GM19395 (cell line): ENCODE measurements at regions not wholly inside any gene's neighbourhood (a gene's known extent, or its start where the extent isn't known, plus 50 kb on each side); places are given as distances from the start of the nearest gene placed in this dataset.

Experiments
- ATAC-seq: cut with Tn5 transposase; IDR thresholded peaks from one replicate; pipeline ENCODE4 v1.9.1; 2021; ENCODE audit warnings: mild to moderate bottlenecking, moderate library complexity; ENCODE audit not compliant: unreplicated experiment

DNA sequence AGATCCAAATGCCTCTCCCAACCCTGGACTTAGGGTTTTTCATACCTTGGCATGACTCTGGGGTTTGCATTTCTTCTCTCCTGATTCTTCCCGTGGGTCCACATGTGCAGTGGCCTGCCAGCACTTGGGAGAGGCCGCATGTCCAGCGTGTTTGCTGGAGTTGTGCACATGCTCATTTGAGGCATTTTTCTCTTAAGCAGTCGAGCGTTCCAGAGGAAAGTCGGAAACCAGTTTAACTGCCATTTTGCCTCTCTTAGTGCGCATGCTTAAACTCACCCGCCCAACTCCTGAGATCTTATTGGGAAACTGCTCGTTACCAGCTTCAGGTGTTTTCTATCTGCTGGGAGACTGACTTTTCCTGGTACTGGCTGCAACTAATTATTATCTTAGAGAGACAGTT, 888.4 kb upstream of the PHF14 start:
- ATAC-seq = no peak

DNA sequence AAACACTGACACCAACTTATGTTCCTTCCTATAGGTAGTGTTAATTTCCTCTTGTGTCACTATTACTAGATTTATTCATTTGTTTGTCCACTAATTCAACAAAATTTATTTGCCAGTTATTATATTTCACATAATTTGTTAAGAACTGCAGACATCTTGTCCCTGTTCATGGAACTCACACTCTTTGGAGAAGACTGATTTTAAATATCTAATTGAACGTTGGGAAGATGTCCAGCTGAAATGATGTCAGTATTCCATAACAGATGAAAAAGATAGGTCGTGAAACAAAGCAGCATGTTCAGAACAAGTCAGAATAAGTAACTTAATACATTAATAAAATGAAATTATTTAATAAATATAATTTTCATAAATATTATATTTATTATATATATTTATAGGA, 873.1 kb upstream of the PHF14 start:
- no peak for ATAC-seq

DNA sequence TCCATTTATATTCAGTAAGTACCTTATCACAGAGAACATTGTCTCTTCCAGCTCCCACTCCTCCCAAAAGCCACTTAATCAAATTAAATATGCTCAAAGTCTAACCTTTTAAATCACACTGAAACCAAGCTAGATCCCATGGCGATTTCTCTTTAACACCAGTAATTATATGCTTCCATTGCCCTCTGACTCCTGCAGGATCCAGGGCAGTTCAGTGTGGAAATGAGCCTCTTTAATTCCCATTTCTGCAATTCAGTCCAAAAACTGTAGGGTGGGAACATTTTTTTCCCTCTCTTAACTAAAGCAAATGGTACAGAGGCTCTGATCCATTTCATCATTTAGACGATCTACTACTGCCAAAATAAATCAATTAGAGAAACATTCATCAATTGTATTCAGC, 872.3 kb upstream of the PHF14 start:
- no peak for ATAC-seq

DNA sequence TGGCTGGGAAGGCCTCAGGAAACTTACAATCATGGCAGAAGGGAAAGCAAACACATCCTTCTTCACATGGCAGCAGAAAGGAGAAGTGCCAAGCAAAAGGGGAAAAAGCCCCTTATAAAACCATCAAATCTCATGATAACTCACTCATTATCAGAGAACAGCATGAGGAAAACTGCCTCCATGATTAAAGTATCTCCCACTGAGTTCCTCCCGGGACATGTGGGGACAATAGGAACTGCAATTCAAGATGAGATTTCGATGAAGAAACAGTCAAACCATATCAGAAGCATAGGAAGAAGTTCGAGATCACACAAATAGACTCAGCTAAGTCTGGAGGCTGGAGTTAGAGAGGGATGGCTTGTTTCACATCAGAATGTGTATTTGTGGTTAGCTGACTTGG, 869.4 kb upstream of the PHF14 start:
- no peak for ATAC-seq

DNA sequence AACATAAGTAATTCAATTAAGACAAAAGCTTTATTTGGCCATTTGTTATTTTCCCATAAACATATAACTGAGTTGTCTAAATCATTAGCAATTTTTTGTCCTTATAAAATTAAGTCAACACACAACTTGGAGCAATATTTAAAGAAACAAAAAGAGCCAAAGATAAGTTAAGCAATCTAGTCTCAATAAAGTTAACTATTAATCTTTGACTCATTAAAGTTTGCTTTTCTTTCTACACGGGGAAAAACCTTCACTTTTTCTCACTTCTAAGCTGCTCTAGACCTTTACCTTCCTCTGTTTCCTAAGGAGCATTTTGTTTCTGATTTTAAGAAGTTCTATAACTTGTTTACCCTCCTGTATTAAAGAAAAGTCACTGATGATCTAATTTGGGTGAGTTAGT, 867.1 kb upstream of the PHF14 start:
- no peak for ATAC-seq

DNA sequence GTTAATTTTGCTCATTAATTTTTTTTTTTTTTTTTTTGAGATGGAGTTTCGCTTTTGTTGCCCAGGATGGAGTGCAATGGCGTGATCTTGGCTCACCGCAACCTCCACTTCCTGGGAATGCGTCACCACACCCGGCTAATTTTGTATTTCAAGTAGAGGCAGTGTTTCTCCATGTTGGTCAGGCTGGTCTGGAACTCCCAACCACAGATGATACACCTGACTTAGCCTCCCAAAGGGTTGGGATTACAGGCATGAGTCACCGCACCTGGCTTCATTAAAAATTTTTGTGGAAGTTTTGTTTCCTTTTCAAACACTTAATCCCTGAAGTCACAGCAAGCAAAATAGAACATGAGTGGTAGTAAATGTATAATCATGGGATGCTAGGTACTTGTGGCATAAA, 857.2 kb upstream of the PHF14 start:
- no peak for ATAC-seq

DNA sequence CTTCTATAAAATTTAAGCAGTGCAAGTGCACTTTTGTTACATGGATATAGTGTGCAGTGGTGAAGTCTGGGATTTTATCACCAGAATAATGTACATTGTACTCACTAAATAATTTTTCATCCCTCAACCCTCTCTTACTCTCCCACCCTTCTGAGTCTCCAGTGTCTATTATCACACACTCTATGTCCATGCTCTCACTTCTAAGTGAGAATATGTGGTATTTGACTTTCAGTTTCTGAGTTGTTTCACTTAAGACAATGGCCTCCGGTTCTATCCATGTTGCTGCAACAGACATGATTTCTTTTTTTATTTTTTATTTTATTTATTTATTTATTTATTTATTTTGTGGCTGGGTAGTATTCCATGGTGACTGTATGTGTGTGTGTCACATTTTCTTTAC, 855.9 kb upstream of the PHF14 start:
- ATAC-seq = no peak

DNA sequence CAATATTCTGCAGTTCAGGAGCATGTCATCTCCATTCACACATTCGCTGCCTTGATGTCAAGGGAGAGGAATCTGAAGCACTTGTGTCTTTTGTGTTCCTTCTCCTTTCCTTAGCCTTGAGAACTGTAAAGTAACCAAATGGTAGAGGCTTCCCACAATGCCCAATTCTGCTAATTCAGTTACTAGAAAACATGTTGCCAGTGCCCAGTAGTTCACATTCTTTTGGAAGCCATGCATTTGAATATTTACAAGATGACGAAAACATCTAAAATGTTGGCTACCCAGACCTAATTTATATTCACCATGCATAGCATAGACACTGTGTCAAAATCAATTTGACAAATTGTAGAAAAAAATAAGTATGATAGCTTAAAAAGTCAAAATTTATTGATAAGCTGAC, 852.7 kb upstream of the PHF14 start:
- no peak for ATAC-seq

DNA sequence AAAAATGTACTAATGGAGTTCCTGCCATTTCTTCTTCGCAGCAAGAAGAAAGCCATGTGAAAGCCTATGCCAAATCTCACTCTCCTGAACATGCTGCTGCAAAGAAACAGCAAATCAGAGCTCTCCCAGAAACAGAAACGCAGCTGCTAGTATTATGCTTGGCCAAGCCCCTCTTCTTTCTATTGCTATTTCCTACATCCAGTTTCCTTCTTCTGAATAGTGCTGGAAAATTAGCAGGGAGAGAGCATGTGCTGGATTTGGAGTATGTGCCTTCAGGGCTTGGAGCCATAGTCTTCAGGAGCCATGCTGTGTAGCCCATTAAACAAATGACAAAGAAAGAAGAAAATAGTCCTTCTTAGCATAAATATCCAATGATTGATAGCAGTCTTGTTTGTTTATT, 852.0 kb upstream of the PHF14 start:
- no peak for ATAC-seq

DNA sequence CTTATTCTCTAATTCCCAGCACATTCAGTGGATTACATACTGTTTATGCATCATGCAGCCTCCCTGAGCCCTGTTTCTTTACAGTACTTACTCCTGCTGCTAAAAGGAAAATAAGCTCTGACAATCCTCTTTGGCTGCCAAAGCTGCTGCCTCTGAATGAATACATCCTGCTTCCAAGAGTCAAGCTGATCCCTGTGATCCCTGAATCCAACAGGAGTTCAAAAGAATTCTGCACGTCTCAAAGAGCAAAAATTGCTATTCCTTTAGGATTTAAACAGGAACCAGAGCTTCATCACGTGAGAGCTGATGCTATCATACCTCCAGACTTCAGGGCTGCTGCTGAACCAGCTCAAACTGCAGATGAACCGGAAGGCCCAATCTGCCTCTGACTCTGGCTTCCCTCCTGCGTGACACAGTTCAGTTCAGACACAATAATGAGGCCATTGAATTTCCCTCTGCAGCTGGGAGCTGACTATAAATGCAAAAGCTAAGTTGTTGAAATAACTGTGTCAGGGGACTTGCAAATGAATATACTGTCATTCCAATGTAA, 851.0 kb upstream of the PHF14 start:
- no peak for ATAC-seq

DNA sequence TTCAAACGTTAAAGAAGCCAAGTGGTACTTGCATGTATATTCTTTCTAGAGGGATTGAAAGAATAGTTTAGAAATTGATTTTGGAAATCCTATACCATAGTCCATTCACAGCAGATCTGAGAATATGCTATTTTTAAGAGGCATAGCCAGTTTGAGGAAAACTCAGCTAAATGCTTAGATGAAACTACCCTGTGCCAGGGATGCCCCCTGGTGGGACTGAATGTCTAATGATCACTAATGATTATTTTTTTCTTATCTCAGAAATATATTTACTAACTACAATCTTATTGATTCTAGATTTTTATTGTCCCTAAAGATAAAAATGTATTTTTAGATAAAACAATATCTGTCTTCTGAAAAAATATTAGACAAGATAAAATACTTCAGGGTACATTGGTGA, 844.9 kb upstream of the PHF14 start:
- ATAC-seq = no peak

DNA sequence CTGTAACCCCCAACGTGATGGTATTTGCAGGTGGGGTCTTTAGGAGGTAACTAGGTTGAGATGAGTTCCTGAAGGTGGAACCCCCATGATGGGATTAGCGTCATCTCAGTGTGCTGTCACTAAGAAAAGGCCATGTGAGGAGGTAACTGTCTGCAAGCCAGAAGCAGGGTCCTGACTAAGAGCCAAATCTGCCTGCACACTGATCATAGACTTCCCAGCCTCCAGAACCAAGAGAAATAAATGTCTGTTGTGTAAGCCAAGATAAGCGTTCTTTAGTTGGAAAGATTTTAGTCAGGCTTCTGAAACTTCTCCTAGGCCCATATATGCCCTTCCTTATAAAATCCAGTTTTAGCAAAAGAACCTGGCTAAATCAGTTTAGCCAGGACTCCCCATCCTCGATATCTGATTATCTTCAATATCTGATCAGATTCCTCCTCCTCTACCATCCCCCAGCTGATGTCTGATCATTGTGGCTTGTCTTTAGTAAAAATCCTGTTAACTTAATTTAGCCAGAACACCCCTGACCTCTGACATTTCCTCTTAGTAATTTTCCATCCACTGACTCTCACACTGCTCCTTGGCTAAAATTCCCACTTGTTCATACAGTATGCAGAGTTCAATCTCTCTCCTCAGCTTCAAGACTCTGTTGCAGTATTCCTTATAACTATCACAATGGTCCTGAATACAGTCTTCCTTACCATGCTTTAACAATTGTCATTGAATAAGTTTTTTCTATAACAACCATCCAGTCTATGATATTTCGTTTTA, 835.4 kb upstream of the PHF14 start:
- no peak for ATAC-seq

DNA sequence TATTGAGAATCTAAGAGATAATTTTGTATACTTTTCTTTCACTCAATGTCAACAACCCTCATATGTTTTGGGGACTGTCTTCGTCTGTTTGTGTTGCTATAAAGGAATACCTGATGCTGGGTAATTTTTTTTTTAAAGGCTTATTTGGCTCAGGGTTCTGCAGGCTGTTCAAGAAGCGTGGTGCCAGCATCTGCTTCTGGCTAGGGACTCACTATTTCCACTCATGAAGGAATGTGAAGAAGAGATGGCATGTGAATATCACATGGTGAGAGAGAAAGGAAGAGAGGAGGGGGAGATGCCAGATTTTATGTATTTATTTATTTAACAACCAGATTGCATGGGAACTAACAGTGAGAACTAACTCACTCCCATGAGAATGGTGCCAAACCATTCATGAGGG, 827.4 kb upstream of the PHF14 start:
- no peak for ATAC-seq

DNA sequence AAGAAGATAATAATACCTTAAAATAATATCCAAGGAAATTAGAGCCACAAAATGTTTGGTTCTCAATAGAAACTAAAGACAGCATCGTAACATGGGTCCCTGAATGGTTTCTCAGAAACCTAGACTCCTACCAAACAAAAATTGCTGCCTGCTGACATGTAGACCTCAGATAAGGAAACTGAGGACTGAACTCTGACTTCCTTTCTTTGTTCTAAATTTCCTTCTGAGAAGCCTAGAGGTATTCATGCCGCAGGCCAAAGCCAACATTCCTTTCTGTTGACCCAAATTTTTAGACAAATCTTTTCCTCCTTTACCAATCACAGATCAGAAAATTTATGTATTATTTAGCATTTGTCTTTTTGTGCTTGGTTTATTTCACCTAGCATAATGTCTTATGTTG, 816.7 kb upstream of the PHF14 start:
- ATAC-seq = no peak

DNA sequence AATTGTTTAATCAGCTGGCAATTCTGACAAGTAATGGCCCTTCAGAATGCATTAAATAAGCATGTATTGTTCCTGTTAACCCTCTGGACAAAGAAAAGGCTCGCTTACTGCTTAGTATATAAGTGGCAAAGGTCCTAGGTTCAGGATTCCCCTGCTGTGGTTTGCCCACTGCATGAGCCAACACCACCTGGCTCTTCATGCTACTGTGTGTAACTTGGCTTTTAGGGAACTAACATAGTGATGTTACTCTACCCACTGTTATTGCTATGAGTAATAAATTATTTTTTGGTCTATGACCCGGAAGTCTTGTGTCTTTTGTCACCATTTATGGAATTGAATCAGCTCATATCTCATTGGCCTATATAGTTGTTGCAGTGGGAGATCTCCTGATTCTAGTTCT, 791.7 kb upstream of the PHF14 start:
- no peak for ATAC-seq

DNA sequence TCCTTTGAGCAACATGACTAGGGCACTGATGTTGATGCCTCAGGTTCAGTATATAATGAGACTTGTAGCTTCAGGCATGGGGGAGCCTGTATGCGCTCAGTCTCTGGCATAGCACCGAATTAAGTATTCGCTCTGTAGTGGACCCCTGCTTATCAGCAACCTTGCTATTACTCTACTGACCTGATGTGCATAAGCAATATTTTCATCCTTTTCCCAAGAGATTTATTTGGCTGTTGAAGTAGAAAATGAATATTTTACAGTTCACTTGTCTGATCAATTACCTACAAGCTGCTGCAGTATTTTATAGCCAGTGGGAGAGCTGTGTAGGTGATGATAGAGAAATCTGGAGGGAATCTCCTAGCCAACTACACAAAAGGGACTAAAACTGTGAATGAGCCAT, 781.6 kb upstream of the PHF14 start:
- ATAC-seq = no peak

DNA sequence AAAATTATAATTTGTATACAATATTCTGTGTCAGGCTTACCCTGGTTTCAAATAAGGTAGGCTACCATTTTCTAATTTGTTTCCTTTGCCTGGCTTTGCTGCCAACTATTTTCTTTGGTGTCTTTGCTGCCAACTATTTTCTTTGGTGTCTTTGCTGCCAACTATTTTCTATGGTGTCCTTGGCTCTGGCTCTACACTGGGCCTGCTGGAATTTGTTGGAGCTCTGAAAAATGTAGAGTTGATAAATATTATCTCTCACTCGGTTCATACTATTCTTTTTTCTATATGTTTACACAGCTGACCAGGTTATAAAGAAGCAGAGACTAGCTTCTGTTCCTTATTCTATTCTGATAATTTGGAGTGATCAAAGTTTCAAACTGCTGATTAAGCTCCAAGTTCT, 768.0 kb upstream of the PHF14 start:
- ATAC-seq = no peak

DNA sequence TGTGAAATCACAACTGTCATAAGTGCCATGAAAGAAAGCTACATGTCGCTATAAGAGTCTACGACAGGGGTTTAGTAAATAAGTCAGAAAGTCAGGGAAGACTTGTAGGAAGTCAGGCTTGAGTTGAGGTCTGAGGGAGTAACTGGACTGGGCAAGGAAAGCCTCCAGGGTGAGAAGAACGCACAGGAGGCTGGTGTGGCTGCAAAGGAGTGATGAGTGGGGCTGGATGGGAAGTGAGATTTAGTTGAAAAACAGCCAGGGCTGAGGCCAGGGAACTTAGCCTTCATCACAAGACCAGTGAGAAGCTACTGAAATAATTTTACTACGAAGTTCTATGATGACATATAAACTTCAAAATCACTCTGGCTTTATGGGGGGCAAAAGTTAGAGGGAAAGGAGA, 763.7 kb upstream of the PHF14 start:
- no peak for ATAC-seq

DNA sequence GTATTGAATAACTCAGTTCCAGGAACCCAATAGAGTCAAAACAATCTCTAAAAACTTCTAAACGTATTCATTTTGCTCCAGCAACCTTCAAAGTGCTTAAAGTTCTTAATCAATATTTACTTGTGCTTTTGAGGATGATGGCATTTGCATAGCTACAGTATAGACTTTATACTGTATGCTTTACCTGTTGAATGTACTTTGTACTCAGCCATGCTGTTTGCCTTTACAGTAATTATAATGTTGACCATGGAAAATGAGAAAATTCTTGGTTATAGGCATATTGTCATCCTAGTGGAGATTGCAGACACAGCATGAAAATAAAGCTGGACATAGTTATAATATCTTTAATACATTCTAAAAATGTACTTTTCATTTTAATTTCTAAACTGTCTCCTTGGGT, 762.7 kb upstream of the PHF14 start:
- no peak for ATAC-seq

DNA sequence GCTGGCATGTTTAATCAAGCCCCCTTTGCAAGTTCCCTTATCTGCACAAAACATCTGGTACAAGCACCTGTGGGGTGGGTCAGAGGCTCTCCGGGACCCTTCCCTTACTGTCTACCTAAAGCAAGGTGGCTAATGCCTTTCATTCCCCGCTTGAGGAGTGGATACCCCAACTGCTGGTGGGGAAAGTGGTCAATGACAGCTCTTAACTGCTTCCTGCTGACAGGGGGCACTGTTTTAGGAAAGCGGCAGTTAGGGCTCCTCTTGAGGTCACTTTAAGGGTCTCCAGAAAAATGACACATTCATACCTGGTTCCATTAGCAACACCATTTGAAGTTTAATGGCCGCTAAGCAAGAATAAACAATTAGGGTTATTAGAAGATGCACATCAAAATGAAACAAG, 761.8 kb upstream of the PHF14 start:
- ATAC-seq = no peak

DNA sequence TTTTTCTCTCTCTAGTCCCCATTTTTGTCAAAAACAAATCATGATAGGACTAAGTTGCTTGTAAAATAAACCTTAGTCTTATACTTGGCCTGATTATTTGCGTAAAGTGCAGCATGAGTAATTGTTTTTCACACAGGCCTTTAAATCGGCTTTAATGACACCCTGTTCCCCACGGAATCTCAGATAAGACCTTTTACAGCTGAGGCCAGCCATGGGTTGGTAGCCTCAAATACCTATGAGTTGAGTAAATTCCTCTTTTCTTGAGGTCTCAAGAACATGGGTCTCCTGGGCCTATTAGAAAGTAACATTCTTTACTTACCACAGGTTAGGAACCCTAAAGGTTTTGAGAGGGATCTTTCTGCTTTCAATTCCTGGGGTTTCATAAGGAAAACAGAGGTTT, 761.0 kb upstream of the PHF14 start:
- no peak for ATAC-seq

DNA sequence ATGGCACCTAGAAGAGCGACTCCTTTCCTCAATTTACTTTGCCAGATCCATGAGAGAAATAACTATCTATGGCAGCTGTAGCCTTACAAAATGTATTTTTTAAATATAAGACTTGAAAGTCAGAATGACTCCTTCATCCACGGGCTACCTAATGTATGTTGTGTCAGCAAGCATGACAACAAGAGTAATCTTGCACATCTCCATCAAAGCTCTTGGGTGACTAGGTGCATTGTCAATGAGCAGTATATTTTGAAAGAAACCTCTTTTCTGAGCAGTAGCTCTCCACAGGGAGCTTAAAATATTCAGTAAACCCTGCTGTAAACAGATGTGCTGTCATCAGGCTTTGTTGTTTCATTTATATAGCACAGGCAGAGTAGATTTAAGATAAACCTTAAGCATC, 757.2 kb upstream of the PHF14 start:
- ATAC-seq = no peak

DNA sequence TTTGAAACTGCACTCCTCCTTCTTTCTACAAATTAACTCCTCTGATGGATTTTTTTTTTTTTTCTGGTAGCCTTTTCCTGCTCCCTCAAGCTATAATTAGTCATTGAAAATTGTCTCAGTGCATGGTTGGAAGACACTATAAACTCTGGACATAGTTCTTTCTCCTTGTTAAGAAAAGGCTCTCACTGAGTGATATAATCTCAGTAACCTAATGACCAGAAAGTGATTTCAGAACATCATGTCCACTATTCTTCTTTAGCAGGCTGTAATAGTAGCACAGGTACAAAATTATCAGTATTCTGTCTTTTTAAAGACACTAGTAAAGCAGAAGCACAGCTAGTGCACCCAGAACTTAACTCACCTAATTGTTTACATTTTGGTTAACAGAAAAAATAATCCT, 752.6 kb upstream of the PHF14 start:
- no peak for ATAC-seq
